Skeletal muscle tissue (tissue), 3 donors: ENCODE measurements at regions not wholly inside any gene's neighbourhood (a gene's known extent, or its start where the extent isn't known, plus 50 kb on each side); places are given as distances from the start of the nearest gene placed in this dataset.

Source experiments
- H3K27ac ChIP-seq: one replicate; pipeline ENCODE4 v1.7.0; 2013; ENCODE audit warnings: mild to moderate bottlenecking, low read depth, low read length, inconsistent platforms
- H3K27me3 ChIP-seq, 3 donors: one replicate each; pipeline ENCODE4 v1.7.0; 2013; ENCODE audit warnings: low read length in 3 of 3; ENCODE audit not compliant: control insufficient read depth in 3 of 3, insufficient read depth in 3 of 3
- H3K36me3 ChIP-seq, 3 donors: one replicate each; pipeline ENCODE4 v1.7.0; 2013; ENCODE audit warnings: low read length in 3 of 3; ENCODE audit not compliant: control insufficient read depth in 3 of 3, insufficient read depth in 3 of 3
- H3K4me1 ChIP-seq, 3 donors: one replicate each; pipeline ENCODE4 v1.7.0; 2013; ENCODE audit warnings: low read length in 3 of 3, mild to moderate bottlenecking in 3 of 3; ENCODE audit not compliant: control insufficient read depth in 3 of 3, insufficient read depth in 3 of 3
- H3K4me3 ChIP-seq, 3 donors: one replicate each; pipeline ENCODE4 v1.7.0; 2013; ENCODE audit warnings: low read length in 3 of 3
- H3K9ac ChIP-seq, 3 donors: one replicate each; pipeline ENCODE4 v1.7.0; 2013; ENCODE audit warnings: low read length in 3 of 3, mild to moderate bottlenecking in 3 of 3, moderate library complexity in 2 of 3, low read depth in 1 of 3
- H3K9me3 ChIP-seq, 3 donors: one replicate each; pipeline ENCODE4 v1.7.0; 2013; ENCODE audit warnings: low read length in 3 of 3; ENCODE audit not compliant: control insufficient read depth in 3 of 3
- donor health status: Osteomylitis.

GRCh38 chr10:2076528-2076927 lies 339.2 kb upstream of the ADARB2 start:
- Histone ChIP-seq H3K4me1 (no peaks in the 10 kb centered on the region), H3K9me3 (peaks cover 0 to 3% (median 0%) of the 10 kb centered on the region in 3 donors), H3K4me3 (no peak overlapping the region), H3K27ac (no peak overlapping the region), H3K9ac (no peak overlapping the region), H3K36me3 (no peaks in the 10 kb centered on the region), H3K27me3 (no peaks in the 10 kb centered on the region)

DNA sequence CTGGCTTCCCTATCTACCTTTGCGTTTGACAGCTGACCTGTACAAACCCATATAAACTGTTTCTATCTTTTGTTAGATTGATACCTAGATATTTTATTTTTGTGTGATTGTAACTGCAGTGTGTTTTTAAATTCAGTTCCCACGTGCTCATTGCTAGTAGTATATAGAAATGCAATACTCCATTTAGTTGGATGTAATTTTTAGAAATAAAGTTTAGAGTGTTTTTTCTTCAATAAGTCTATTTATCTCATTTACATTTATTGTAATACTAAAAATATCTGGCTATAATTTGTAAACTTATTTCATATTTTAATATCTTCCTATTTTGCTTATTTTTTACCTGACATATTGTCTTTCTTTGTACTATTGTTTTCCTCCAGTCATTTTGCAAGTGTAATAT lies 329.7 kb upstream of the ADARB2 start:
- H3K9me3 ChIP-seq = no peaks in the 10 kb centered on the region
- H3K36me3 ChIP-seq = no peaks in the 10 kb centered on the region
- no peak overlapping the region for H3K4me3 ChIP-seq
- H3K9ac ChIP-seq = no peak overlapping the region
- no peak overlapping the region for H3K27ac ChIP-seq
- no peaks in the 10 kb centered on the region for H3K27me3 ChIP-seq
- no peaks in the 10 kb centered on the region for H3K4me1 ChIP-seq

DNA sequence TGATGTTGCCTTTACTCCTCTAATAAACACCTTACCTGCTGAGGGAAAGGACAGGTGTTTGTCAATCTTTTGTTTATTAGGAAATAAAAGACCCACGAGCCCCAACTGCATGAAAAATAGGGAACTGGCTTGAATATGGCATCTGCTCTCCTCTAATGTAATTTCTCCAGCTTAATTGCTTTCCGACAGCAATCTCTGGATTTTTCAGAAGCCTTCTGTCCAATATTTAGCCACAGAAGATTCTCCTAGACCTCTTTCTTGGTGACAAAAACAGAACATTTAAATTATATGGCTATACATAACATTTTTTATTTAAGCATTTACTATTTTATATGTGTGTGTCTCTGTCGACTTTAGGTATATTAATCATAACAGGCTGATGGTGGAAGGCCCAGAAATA lies 317.4 kb upstream of the ADARB2 start:
- Histone ChIP-seq H3K36me3 (no peaks in the 10 kb centered on the region), H3K9ac (no peak overlapping the region), H3K27me3 (no peaks in the 10 kb centered on the region), H3K4me3 (no peak overlapping the region), H3K9me3 (no peaks in the 10 kb centered on the region), H3K4me1 (no peaks in the 10 kb centered on the region), H3K27ac (no peak overlapping the region)

- H3K9me3 ChIP-seq = no peaks in the 10 kb centered on the region
- no peaks in the 10 kb centered on the region for H3K4me1 ChIP-seq
- no peak overlapping the region for H3K27ac ChIP-seq
- H3K4me3 ChIP-seq = no peak overlapping the region
- no peaks in the 10 kb centered on the region for H3K27me3 ChIP-seq
- H3K36me3 ChIP-seq = no peaks in the 10 kb centered on the region
- no peak overlapping the region for H3K9ac ChIP-seq
Observed at GRCh38 chr10:2053805-2054204, 316.5 kb upstream of the ADARB2 start.

DNA sequence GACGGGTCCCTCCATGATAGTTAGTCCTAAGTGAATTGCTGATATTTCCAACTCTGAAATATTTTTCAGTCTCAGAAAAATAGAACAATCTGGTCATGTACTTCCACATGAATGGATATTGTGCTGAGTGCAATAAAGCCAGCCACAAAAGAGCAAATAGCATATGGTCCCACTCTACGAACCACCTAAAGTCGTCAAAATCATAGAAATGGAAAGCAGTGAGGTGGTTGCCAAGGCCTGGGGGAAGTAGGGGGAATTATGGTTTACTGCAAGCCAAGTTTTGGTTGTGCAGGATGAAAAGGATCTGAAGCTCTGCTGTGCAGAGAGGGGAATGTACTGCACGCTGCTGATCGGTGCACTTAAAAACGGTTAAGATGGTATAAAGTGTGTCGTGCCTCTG lies 313.8 kb upstream of the ADARB2 start:
- Histone ChIP-seq H3K4me3 (no peak overlapping the region), H3K9ac (no peak overlapping the region), H3K9me3 (no peaks in the 10 kb centered on the region), H3K36me3 (no peaks in the 10 kb centered on the region), H3K27me3 (no peaks in the 10 kb centered on the region), H3K27ac (no peak overlapping the region), H3K4me1 (no peaks in the 10 kb centered on the region)

- Histone ChIP-seq H3K36me3 (no peaks in the 10 kb centered on the region), H3K27me3 (no peaks in the 10 kb centered on the region), H3K9me3 (no peaks in the 10 kb centered on the region)
Observed at GRCh38 chr10:2049560-2049959, 312.2 kb upstream of the ADARB2 start.

GRCh38 chr10:2048337-2048973 lies 311.1 kb upstream of the ADARB2 start:
- Histone ChIP-seq H3K36me3 (no peaks in the 10 kb centered on the region), H3K27me3 (no peaks in the 10 kb centered on the region), H3K9me3 (no peaks in the 10 kb centered on the region), H3K4me3 (no peak overlapping the region), H3K4me1 (no peaks in the 10 kb centered on the region), H3K9ac (no peak overlapping the region), H3K27ac (no peak overlapping the region)

More at GRCh38 chr10:2049560-2049959, 312.2 kb upstream of the ADARB2 start:
- Histone ChIP-seq H3K9ac (no peak overlapping the region), H3K4me1 (no peaks in the 10 kb centered on the region), H3K27ac (no peak overlapping the region), H3K4me3 (no peak overlapping the region)

DNA sequence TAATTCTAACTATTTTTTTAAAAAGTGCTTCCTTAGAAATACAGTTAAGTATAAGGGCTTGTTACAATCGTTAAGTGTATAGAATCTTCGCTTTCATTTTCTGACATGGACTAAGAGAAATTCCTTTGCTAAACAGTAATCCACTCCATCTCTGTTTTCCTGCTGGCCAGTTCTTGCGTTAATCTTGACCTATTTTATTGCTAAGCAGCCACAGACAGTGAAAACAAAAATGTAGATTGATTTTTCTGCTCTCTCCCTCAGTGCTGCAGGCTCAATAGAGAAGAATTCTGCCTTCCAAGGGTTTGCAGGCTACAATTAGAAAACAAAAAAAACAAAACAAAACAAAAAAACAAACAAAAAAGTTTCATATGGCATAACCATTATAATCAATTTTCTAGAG lies 310.4 kb upstream of the ADARB2 start:
- no peaks in the 10 kb centered on the region for H3K4me1 ChIP-seq
- H3K27me3 ChIP-seq = no peaks in the 10 kb centered on the region
- H3K4me3 ChIP-seq = no peak overlapping the region
- H3K36me3 ChIP-seq = no peaks in the 10 kb centered on the region
- no peak overlapping the region for H3K9ac ChIP-seq
- H3K9me3 ChIP-seq = no peaks in the 10 kb centered on the region
- H3K27ac ChIP-seq = no peak overlapping the region

- H3K9me3 ChIP-seq = no peaks in the 10 kb centered on the region
- no peak overlapping the region for H3K27ac ChIP-seq
- no peak overlapping the region for H3K4me3 ChIP-seq
- H3K27me3 ChIP-seq = no peaks in the 10 kb centered on the region
- no peaks in the 10 kb centered on the region for H3K36me3 ChIP-seq
- no peaks in the 10 kb centered on the region for H3K4me1 ChIP-seq
- no peak overlapping the region for H3K9ac ChIP-seq
Observed at GRCh38 chr10:2043379-2043778, 306.1 kb upstream of the ADARB2 start.

GRCh38 chr10:2038036-2038435 lies 300.7 kb upstream of the ADARB2 start:
- Histone ChIP-seq H3K27me3 (no peaks in the 10 kb centered on the region), H3K9me3 (no peaks in the 10 kb centered on the region), H3K4me3 (no peak overlapping the region), H3K27ac (no peak overlapping the region), H3K9ac (no peak overlapping the region), H3K4me1 (no peaks in the 10 kb centered on the region), H3K36me3 (no peaks in the 10 kb centered on the region)

- H3K36me3 ChIP-seq = no peaks in the 10 kb centered on the region
- no peaks in the 10 kb centered on the region for H3K9me3 ChIP-seq
- H3K9ac ChIP-seq = no peak overlapping the region
- H3K27me3 ChIP-seq = no peaks in the 10 kb centered on the region
- H3K4me3 ChIP-seq = no peak overlapping the region
- H3K4me1 ChIP-seq = no peaks in the 10 kb centered on the region
- no peak overlapping the region for H3K27ac ChIP-seq
Observed at GRCh38 chr10:2037246-2037645, 299.9 kb upstream of the ADARB2 start.
